Uterus (tissue), 2 donors: ENCODE measurements at regions not wholly inside any gene's neighbourhood (a gene's known extent, or its start where the extent isn't known, plus 50 kb on each side); places are given as distances from the start of the nearest gene placed in this dataset.

ENCODE experiments used
- POLR2A ChIP-seq, 2 donors: fragments of 450-650 bp; IDR thresholded peaks; one replicate each; pipeline ENCODE4 v1.6.1; 2016; ENCODE audit warnings: antibody characterized with exemption in 2 of 2, mild to moderate bottlenecking in 1 of 2, moderate library complexity in 1 of 2
- TF ChIP-seq, protein P1 (sequence below), 4 experiments: fragments of 200-600 bp in 2 of 4; fragments of 450-650 bp in 2 of 4; sonication (generic) in 2 of 4; IDR thresholded peaks; one replicate each; pipeline ENCODE4 v1.5.1; 2016 to 2019; ENCODE audit warnings: antibody characterized with exemption in 4 of 4, mild to moderate bottlenecking in 2 of 4, moderate library complexity in 1 of 4

DNA sequence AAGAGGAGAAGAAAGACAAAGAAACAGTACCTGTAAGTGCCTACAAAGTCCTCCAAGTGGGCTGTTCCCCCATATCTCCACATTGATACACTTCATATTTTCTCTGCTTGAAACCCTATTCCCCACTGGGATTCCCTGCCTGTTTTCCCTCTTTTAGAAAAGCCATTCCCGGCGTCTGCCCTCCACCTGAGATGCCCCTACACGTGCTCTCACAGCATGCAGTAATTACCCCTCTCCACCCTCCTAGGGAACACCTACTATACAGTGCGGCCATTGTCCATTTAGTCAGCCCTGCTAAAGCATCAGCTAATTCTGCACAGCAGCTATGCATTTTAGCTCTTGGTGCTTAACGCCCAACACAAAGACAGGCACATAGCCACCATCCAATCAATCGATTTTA, 135.7 kb upstream of the TIAM1 start:
- TF ChIP-seq POLR2A (IDR thresholded peaks at IDR 0.05), result no peak
- TF ChIP-seq, protein P1, sequence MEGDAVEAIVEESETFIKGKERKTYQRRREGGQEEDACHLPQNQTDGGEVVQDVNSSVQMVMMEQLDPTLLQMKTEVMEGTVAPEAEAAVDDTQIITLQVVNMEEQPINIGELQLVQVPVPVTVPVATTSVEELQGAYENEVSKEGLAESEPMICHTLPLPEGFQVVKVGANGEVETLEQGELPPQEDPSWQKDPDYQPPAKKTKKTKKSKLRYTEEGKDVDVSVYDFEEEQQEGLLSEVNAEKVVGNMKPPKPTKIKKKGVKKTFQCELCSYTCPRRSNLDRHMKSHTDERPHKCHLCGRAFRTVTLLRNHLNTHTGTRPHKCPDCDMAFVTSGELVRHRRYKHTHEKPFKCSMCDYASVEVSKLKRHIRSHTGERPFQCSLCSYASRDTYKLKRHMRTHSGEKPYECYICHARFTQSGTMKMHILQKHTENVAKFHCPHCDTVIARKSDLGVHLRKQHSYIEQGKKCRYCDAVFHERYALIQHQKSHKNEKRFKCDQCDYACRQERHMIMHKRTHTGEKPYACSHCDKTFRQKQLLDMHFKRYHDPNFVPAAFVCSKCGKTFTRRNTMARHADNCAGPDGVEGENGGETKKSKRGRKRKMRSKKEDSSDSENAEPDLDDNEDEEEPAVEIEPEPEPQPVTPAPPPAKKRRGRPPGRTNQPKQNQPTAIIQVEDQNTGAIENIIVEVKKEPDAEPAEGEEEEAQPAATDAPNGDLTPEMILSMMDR (IDR thresholded peaks at IDR 0.05), result no peak
